HCT116 (cell line): ENCODE measurements at regions not wholly inside any gene's neighbourhood (a gene's known extent, or its start where the extent isn't known, plus 50 kb on each side); places are given as distances from the start of the nearest gene placed in this dataset.

ENCODE experiments used
- POLR2A ChIP-seq: IDR thresholded peaks from 2 replicates; pipeline ENCODE4 v1.7.0; 2011; ENCODE audit warnings: borderline replicate concordance; ENCODE audit not compliant: insufficient read depth, insufficient read length; ENCODE audit errors: extremely low read depth
- POLR2AphosphoS5 ChIP-seq: IDR thresholded peaks from 2 replicates; pipeline ENCODE4 v1.6.1; 2011; ENCODE audit warnings: mild to moderate bottlenecking, low read depth, low read length, moderate library complexity
- TF ChIP-seq, protein P1 (sequence below): IDR thresholded peaks from 2 replicates; pipeline ENCODE4 v1.6.1; 2012; ENCODE audit warnings: low read depth
- TF ChIP-seq, protein P2 (sequence below): IDR thresholded peaks from 2 replicates; pipeline ENCODE4 v1.6.1; 2011; ENCODE audit warnings: mild to moderate bottlenecking, low read length, moderate library complexity; ENCODE audit not compliant: insufficient replicate concordance; ENCODE audit errors: extremely low read depth

DNA sequence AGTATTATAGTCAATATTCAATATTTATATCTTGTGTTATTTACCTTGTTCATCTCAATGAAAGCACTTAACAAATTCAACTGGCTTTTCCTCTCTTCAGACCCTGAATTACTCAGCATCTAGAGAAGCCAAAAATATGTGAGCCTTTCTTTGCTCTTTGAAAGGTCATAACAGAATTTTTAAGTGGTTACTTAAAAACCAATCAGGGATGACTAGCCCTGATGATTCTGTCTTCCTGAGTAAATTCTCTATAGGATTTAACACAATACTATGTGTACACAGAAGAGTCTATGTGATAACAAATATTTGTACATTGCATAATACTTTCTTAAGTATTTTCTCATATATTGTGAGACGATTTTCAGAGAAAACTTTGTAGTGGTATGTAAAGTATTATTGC lies 546.3 kb downstream of the MAT2B start:
- TF ChIP-seq, protein P1, sequence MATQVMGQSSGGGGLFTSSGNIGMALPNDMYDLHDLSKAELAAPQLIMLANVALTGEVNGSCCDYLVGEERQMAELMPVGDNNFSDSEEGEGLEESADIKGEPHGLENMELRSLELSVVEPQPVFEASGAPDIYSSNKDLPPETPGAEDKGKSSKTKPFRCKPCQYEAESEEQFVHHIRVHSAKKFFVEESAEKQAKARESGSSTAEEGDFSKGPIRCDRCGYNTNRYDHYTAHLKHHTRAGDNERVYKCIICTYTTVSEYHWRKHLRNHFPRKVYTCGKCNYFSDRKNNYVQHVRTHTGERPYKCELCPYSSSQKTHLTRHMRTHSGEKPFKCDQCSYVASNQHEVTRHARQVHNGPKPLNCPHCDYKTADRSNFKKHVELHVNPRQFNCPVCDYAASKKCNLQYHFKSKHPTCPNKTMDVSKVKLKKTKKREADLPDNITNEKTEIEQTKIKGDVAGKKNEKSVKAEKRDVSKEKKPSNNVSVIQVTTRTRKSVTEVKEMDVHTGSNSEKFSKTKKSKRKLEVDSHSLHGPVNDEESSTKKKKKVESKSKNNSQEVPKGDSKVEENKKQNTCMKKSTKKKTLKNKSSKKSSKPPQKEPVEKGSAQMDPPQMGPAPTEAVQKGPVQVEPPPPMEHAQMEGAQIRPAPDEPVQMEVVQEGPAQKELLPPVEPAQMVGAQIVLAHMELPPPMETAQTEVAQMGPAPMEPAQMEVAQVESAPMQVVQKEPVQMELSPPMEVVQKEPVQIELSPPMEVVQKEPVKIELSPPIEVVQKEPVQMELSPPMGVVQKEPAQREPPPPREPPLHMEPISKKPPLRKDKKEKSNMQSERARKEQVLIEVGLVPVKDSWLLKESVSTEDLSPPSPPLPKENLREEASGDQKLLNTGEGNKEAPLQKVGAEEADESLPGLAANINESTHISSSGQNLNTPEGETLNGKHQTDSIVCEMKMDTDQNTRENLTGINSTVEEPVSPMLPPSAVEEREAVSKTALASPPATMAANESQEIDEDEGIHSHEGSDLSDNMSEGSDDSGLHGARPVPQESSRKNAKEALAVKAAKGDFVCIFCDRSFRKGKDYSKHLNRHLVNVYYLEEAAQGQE: no peak
- TF ChIP-seq POLR2A (no peak), POLR2AphosphoS5 (no peak)
- TF ChIP-seq, protein P2, sequence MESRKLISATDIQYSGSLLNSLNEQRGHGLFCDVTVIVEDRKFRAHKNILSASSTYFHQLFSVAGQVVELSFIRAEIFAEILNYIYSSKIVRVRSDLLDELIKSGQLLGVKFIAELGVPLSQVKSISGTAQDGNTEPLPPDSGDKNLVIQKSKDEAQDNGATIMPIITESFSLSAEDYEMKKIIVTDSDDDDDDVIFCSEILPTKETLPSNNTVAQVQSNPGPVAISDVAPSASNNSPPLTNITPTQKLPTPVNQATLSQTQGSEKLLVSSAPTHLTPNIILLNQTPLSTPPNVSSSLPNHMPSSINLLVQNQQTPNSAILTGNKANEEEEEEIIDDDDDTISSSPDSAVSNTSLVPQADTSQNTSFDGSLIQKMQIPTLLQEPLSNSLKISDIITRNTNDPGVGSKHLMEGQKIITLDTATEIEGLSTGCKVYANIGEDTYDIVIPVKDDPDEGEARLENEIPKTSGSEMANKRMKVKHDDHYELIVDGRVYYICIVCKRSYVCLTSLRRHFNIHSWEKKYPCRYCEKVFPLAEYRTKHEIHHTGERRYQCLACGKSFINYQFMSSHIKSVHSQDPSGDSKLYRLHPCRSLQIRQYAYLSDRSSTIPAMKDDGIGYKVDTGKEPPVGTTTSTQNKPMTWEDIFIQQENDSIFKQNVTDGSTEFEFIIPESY: no peak
